GM23338 (cell line): ENCODE measurements at regions not wholly inside any gene's neighbourhood (a gene's known extent, or its start where the extent isn't known, plus 50 kb on each side); places are given as distances from the start of the nearest gene placed in this dataset.

ENCODE experiments used
- ATAC-seq: fragments of 200-7000 bp; cut with Tn5 transposase; 3 replicates; pipeline ENCODE4 v1.9.1; 2020
- DNase-seq: peaks from one replicate; pipeline ENCODE4 v3.0.0-alpha.2; 2015; ENCODE audit warnings: low spot score
- H2AFZ ChIP-seq: fragments of 200-600 bp; sonication (generic); 2 replicates; pipeline ENCODE4 v1.8.0; 2016; ENCODE audit warnings: antibody characterized with exemption, mild to moderate bottlenecking, moderate library complexity
- H3F3A ChIP-seq: fragments of 200-600 bp; sonication (generic); replicated peaks from 2 replicates; pipeline ENCODE4 v1.8.0; 2017; ENCODE audit warnings: antibody characterized with exemption, mixed run types, low read depth
- H3K27ac ChIP-seq: fragments of 200-600 bp; sonication (generic); 2 replicates; pipeline ENCODE4 v1.6.1; 2016; ENCODE audit warnings: low read depth
- H3K27me3 ChIP-seq: fragments of 200-600 bp; sonication (generic); 2 replicates; pipeline ENCODE4 v1.8.0; 2016; ENCODE audit warnings: mild to moderate bottlenecking, mixed run types, moderate library complexity; ENCODE audit not compliant: insufficient read depth
- H3K36me3 ChIP-seq: fragments of 200-600 bp; sonication (generic); 2 replicates; pipeline ENCODE4 v1.8.0; 2016; ENCODE audit warnings: mild to moderate bottlenecking; ENCODE audit not compliant: insufficient read depth
- H3K4me1 ChIP-seq: fragments of 200-600 bp; sonication (generic); 2 replicates; pipeline ENCODE4 v1.8.0; 2016; ENCODE audit warnings: mild to moderate bottlenecking, moderate library complexity; ENCODE audit not compliant: insufficient read depth
- H3K4me2 ChIP-seq: fragments of 200-600 bp; sonication (generic); 2 replicates; pipeline ENCODE4 v1.7.1; 2017; ENCODE audit warnings: mixed run types
- H3K4me3 ChIP-seq: fragments of 200-600 bp; sonication (generic); 2 replicates; pipeline ENCODE4 v1.6.1; 2016; ENCODE audit warnings: mixed run types
- H3K79me2 ChIP-seq: fragments of 200-600 bp; sonication (generic); replicated peaks from 2 replicates; pipeline ENCODE4 v1.8.0; 2017; ENCODE audit warnings: mild to moderate bottlenecking; ENCODE audit not compliant: insufficient read depth
- H3K9me2 ChIP-seq: fragments of 200-600 bp; sonication (generic); 2 replicates; pipeline ENCODE4 v1.8.0; 2017; ENCODE audit not compliant: insufficient read depth
- H4K20me1 ChIP-seq: fragments of 200-600 bp; sonication (generic); replicated peaks from 2 replicates; pipeline ENCODE4 v1.8.0; 2017; ENCODE audit warnings: mild to moderate bottlenecking; ENCODE audit not compliant: insufficient read depth
- H3K27ac Mint-ChIP-seq: 2 replicates; pipeline ENCODE4 v1.8.0; 2020; ENCODE audit warnings: inconsistent platforms, mild to moderate bottlenecking, moderate library complexity, mixed read lengths
- H3K27me3 Mint-ChIP-seq: 3 replicates; pipeline ENCODE4 v1.8.0; 2022; ENCODE audit warnings: low read depth, mild to moderate bottlenecking, moderate library complexity, mixed read lengths, inconsistent platforms; ENCODE audit not compliant: insufficient read depth, poor library complexity
- H3K36me3 Mint-ChIP-seq: 3 replicates; pipeline ENCODE4 v1.8.0; 2021; ENCODE audit warnings: low read depth, mild to moderate bottlenecking, inconsistent platforms, moderate library complexity, mixed read lengths
- H3K4me1 Mint-ChIP-seq: 3 replicates; pipeline ENCODE4 v1.8.0; 2020; ENCODE audit warnings: mild to moderate bottlenecking, inconsistent platforms, mixed read lengths
- H3K4me3 Mint-ChIP-seq: 3 replicates; pipeline ENCODE4 v1.8.0; 2021; ENCODE audit warnings: moderate library complexity, mild to moderate bottlenecking, inconsistent platforms, mixed read lengths
- H3K9me3 Mint-ChIP-seq: 3 replicates; pipeline ENCODE4 v1.8.0; 2020; ENCODE audit warnings: moderate library complexity, mild to moderate bottlenecking, inconsistent platforms, mixed read lengths
- CREB1 ChIP-seq: fragments of 250-450 bp; sonication (Bioruptor Pico); IDR thresholded peaks from 2 replicates; pipeline ENCODE4 v1.5.0; 2020; ENCODE audit warnings: low read depth, mild to moderate bottlenecking, moderate library complexity
- EZH2 ChIP-seq: fragments of 200-600 bp; sonication (generic); IDR thresholded peaks from one replicate; pipeline ENCODE4 v1.8.0; 2017; ENCODE audit warnings: antibody characterized with exemption, mild to moderate bottlenecking, low read depth; ENCODE audit not compliant: unreplicated experiment
- EZH2phosphoT487 ChIP-seq: fragments of 200-600 bp; sonication (generic); IDR thresholded peaks from one replicate; pipeline ENCODE4 v1.8.1; 2018; ENCODE audit warnings: antibody characterized with exemption; ENCODE audit not compliant: unreplicated experiment
- JUNB ChIP-seq: IDR thresholded peaks from one replicate; pipeline ENCODE4 v1.6.1; 2016; ENCODE audit warnings: antibody characterized with exemption; ENCODE audit not compliant: unreplicated experiment
- NANOG ChIP-seq: IDR thresholded peaks from 2 replicates; pipeline ENCODE4 v1.6.1; 2016; ENCODE audit warnings: antibody characterized with exemption, borderline replicate concordance
- POLR2AphosphoS5 ChIP-seq: IDR thresholded peaks from 2 replicates; pipeline ENCODE4 v1.6.1; 2016; ENCODE audit warnings: antibody characterized with exemption, low read depth
- STAT1 ChIP-seq: IDR thresholded peaks from one replicate; pipeline ENCODE4 v1.6.1; 2016; ENCODE audit warnings: antibody characterized with exemption; ENCODE audit not compliant: unreplicated experiment
- ZNF114 ChIP-seq: fragments of 250-450 bp; sonication (Bioruptor Pico); IDR thresholded peaks from 2 replicates; pipeline ENCODE4 v1.5.0; 2020; ENCODE audit warnings: mild to moderate bottlenecking, moderate library complexity
- ZNF331 ChIP-seq: fragments of 250-450 bp; sonication (Bioruptor Pico); IDR thresholded peaks from 2 replicates; pipeline ENCODE4 v1.5.0; 2020; ENCODE audit warnings: low read depth, mild to moderate bottlenecking, moderate library complexity
- TF ChIP-seq, protein P1 (sequence below): IDR thresholded peaks from 2 replicates; pipeline ENCODE4 v1.6.1; 2016; ENCODE audit warnings: antibody characterized with exemption
- TF ChIP-seq, protein P2 (sequence below): IDR thresholded peaks from one replicate; pipeline ENCODE4 v1.6.1; 2018; ENCODE audit warnings: antibody characterized with exemption; ENCODE audit not compliant: unreplicated experiment
- TF ChIP-seq, protein P3 (sequence below): fragments of 250-450 bp; sonication (Bioruptor Pico); IDR thresholded peaks from 2 replicates; pipeline ENCODE4 v1.5.0; 2020; ENCODE audit warnings: mild to moderate bottlenecking, moderate library complexity
- TF ChIP-seq, protein P4 (sequence below), 2 experiments: fragments of 200-600 bp in 1 of 2; sonication (generic) in 1 of 2; conservative IDR thresholded peaks; 2 replicates each; pipeline versions ENCODE4 v1.5.1 to v1.6.1; 2016 to 2017; ENCODE audit warnings: antibody characterized with exemption in 2 of 2, low read depth in 2 of 2, mild to moderate bottlenecking in 2 of 2, moderate library complexity in 1 of 2

DNA sequence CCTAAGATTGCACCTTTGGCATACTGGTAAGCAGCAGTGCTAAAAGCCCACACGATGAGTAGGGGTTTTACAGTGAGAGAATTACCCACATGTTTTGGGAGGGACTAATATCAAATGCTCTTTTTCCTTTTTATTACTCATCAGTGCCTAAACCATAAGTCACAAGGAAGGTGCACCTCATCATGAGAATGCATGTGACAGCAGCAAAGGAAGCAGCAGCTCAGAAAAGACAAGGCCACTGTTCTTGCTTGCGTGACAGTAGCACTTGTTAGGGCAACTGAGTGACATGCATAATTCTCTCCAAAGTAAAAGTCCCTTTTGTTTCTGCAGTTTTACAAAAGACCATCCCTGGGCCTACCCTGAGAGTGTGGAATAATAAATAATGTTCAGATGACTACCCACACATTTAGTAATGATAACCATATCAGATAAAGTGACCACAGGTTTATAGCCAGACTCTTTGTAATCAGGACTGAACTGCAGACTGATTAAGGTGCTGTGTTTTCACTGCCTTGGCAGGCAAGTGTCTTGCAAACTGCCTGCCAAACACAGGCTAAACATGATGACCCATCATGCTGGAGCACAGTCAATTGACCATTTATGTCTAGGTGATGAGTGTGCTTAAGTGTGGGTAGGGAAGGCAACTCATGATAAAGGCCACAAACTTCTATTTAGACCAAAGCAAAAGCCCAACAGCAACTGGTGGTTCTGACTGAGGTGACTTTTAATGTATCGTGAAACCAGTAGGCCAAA is 1751.4 kb downstream of the TP53TG3F start:
- Mint-ChIP-seq H3K27ac (no peak overlapping the region), H3K4me3 (no peak overlapping the region), H3K9me3 (peaks cover 94% of the 10 kb centered on the region), H3K36me3 (peaks cover 8% of the 10 kb centered on the region), H3K4me1 (no peaks in the 10 kb centered on the region), H3K27me3 (peaks cover 4% of the 10 kb centered on the region)
- Histone ChIP-seq H3K4me3 (no peak overlapping the region), H3K79me2 (no peaks in the 10 kb centered on the region), H3K4me1 (no peaks in the 10 kb centered on the region), H4K20me1 (no peaks in the 10 kb centered on the region), H3K4me2 (no peak overlapping the region), H3K9me2 (no peaks in the 10 kb centered on the region), H2AFZ (no peak overlapping the region), H3K36me3 (no peaks in the 10 kb centered on the region; the same call in none of the 2 replicates), H3F3A (no peaks in the 10 kb centered on the region), H3K27ac (no peak overlapping the region), H3K27me3 (no peaks in the 10 kb centered on the region)
- TF ChIP-seq ZNF114: no peak
- TF ChIP-seq, protein P1, sequence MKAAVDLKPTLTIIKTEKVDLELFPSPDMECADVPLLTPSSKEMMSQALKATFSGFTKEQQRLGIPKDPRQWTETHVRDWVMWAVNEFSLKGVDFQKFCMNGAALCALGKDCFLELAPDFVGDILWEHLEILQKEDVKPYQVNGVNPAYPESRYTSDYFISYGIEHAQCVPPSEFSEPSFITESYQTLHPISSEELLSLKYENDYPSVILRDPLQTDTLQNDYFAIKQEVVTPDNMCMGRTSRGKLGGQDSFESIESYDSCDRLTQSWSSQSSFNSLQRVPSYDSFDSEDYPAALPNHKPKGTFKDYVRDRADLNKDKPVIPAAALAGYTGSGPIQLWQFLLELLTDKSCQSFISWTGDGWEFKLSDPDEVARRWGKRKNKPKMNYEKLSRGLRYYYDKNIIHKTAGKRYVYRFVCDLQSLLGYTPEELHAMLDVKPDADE: no peak
- no peak for TF ChIP-seq EZH2phosphoT487
- TF ChIP-seq, protein P2, sequence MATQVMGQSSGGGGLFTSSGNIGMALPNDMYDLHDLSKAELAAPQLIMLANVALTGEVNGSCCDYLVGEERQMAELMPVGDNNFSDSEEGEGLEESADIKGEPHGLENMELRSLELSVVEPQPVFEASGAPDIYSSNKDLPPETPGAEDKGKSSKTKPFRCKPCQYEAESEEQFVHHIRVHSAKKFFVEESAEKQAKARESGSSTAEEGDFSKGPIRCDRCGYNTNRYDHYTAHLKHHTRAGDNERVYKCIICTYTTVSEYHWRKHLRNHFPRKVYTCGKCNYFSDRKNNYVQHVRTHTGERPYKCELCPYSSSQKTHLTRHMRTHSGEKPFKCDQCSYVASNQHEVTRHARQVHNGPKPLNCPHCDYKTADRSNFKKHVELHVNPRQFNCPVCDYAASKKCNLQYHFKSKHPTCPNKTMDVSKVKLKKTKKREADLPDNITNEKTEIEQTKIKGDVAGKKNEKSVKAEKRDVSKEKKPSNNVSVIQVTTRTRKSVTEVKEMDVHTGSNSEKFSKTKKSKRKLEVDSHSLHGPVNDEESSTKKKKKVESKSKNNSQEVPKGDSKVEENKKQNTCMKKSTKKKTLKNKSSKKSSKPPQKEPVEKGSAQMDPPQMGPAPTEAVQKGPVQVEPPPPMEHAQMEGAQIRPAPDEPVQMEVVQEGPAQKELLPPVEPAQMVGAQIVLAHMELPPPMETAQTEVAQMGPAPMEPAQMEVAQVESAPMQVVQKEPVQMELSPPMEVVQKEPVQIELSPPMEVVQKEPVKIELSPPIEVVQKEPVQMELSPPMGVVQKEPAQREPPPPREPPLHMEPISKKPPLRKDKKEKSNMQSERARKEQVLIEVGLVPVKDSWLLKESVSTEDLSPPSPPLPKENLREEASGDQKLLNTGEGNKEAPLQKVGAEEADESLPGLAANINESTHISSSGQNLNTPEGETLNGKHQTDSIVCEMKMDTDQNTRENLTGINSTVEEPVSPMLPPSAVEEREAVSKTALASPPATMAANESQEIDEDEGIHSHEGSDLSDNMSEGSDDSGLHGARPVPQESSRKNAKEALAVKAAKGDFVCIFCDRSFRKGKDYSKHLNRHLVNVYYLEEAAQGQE: no peak
- no peak for TF ChIP-seq CREB1 (CRISPR knock-in tag)
- no peak for TF ChIP-seq POLR2AphosphoS5
- TF ChIP-seq EZH2: no peak
- no peak for TF ChIP-seq ZNF331 (CRISPR knock-in tag)
- TF ChIP-seq JUNB: no peak
- TF ChIP-seq, protein P3, sequence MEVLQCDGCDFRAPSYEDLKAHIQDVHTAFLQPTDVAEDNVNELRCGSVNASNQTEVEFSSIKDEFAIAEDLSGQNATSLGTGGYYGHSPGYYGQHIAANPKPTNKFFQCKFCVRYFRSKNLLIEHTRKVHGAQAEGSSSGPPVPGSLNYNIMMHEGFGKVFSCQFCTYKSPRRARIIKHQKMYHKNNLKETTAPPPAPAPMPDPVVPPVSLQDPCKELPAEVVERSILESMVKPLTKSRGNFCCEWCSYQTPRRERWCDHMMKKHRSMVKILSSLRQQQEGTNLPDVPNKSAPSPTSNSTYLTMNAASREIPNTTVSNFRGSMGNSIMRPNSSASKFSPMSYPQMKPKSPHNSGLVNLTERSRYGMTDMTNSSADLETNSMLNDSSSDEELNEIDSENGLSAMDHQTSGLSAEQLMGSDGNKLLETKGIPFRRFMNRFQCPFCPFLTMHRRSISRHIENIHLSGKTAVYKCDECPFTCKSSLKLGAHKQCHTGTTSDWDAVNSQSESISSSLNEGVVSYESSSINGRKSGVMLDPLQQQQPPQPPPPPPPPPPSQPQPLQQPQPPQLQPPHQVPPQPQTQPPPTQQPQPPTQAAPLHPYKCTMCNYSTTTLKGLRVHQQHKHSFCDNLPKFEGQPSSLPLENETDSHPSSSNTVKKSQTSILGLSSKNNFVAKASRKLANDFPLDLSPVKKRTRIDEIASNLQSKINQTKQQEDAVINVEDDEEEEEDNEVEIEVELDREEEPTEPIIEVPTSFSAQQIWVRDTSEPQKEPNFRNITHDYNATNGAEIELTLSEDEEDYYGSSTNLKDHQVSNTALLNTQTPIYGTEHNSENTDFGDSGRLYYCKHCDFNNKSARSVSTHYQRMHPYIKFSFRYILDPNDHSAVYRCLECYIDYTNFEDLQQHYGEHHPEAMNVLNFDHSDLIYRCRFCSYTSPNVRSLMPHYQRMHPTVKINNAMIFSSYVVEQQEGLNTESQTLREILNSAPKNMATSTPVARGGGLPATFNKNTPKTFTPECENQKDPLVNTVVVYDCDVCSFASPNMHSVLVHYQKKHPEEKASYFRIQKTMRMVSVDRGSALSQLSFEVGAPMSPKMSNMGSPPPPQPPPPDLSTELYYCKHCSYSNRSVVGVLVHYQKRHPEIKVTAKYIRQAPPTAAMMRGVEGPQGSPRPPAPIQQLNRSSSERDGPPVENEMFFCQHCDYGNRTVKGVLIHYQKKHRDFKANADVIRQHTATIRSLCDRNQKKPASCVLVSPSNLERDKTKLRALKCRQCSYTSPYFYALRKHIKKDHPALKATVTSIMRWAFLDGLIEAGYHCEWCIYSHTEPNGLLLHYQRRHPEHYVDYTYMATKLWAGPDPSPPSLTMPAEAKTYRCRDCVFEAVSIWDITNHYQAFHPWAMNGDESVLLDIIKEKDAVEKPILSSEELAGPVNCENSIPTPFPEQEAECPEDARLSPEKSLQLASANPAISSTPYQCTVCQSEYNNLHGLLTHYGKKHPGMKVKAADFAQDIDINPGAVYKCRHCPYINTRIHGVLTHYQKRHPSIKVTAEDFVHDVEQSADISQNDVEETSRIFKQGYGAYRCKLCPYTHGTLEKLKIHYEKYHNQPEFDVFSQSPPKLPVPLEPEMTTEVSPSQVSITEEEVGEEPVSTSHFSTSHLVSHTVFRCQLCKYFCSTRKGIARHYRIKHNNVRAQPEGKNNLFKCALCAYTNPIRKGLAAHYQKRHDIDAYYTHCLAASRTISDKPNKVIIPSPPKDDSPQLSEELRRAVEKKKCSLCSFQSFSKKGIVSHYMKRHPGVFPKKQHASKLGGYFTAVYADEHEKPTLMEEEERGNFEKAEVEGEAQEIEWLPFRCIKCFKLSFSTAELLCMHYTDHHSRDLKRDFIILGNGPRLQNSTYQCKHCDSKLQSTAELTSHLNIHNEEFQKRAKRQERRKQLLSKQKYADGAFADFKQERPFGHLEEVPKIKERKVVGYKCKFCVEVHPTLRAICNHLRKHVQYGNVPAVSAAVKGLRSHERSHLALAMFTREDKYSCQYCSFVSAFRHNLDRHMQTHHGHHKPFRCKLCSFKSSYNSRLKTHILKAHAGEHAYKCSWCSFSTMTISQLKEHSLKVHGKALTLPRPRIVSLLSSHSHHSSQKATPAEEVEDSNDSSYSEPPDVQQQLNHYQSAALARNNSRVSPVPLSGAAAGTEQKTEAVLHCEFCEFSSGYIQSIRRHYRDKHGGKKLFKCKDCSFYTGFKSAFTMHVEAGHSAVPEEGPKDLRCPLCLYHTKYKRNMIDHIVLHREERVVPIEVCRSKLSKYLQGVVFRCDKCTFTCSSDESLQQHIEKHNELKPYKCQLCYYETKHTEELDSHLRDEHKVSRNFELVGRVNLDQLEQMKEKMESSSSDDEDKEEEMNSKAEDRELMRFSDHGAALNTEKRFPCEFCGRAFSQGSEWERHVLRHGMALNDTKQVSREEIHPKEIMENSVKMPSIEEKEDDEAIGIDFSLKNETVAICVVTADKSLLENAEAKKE (CRISPR knock-in tag): no peak
- TF ChIP-seq, protein P4, sequence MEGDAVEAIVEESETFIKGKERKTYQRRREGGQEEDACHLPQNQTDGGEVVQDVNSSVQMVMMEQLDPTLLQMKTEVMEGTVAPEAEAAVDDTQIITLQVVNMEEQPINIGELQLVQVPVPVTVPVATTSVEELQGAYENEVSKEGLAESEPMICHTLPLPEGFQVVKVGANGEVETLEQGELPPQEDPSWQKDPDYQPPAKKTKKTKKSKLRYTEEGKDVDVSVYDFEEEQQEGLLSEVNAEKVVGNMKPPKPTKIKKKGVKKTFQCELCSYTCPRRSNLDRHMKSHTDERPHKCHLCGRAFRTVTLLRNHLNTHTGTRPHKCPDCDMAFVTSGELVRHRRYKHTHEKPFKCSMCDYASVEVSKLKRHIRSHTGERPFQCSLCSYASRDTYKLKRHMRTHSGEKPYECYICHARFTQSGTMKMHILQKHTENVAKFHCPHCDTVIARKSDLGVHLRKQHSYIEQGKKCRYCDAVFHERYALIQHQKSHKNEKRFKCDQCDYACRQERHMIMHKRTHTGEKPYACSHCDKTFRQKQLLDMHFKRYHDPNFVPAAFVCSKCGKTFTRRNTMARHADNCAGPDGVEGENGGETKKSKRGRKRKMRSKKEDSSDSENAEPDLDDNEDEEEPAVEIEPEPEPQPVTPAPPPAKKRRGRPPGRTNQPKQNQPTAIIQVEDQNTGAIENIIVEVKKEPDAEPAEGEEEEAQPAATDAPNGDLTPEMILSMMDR (conservative IDR thresholded peaks at IDR 0.05; ENCODE audit: low read depth in 2 of 2): no peak
- TF ChIP-seq NANOG: no peak
- no peak for TF ChIP-seq STAT1
- ATAC-seq (no peak), DNase-seq (no peak)
